NCI-H460 (cell line): ENCODE measurements at regions not wholly inside any gene's neighbourhood (a gene's known extent, or its start where the extent isn't known, plus 50 kb on each side); places are given as distances from the start of the nearest gene placed in this dataset.

Experiments
- DNase-seq: peaks from one replicate; pipeline ENCODE4 v3.0.0-alpha.2; 2016; ENCODE audit warnings: low read depth; ENCODE audit errors: extremely low read depth

DNA sequence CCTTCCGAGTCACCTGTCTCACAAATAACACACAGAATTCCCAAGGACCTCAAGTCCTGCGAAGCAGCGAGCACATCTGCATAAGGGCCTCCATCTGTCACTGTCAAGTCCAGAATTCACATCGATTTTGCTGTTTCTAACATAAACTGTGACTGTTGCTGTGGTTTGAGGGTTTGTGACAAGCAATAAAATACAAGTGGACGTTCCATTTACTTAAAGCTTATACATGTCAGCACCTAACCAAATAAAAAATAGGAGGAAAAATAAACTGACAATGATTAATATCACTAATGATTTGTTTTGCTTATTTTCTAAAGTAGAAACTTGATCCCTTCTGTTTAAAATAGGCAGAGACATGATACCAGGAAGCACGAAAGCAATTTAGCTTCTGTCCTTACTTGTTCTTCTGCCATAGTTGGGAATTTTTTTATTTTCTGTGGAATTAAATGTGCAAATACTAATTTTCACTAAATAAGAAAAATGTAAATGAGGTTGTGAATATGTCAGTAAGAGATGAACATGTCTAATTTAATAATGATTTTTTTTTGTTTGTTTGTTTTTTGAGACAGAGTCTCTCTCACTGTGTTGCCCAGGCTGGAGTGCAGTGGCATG is 279.1 kb downstream of the FGF9 start:
- no peak for DNase-seq

GRCh38 chr13:21956666-21957065 is 285.8 kb downstream of the FGF9 start:
- no peak for DNase-seq

DNA sequence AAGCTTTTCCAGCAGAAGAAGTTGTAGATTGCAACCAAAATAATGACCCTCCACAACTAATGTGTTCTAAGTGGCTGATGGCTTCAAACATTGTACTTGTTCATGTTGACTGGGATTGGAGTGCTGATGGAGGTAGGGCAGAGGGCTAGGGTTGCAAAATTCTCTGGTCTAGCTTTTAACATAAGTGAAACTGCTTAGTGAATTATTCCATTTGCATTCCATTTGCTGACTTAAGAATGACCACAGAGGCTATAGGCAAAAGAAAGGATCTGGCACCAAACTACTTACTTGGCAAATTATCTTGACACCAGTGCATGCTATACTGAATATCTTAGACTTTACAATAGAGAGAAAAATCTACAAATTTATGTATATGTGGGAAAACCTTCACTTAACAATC is 287.0 kb downstream of the FGF9 start:
- DNase-seq, result no peak

DNA sequence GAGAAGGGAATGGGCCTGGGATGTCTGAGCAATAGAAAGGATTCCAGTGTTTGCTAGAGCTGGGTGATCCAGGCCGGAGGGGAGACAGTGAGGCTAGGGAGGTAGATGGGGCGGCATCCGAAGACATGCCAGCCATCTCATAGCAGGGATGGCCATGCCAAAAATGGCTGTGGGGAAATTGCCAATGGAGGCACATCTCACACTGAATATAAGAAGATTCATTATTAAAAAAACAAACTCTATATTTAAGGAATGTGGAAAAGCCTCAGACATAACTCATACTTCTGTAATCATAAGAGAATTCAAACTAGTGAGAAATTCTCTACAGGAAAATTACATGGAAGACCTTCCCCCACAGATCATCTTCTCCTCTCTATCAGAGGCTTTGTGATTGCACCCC is 289.2 kb downstream of the FGF9 start:
- DNase-seq, result no peak

DNA sequence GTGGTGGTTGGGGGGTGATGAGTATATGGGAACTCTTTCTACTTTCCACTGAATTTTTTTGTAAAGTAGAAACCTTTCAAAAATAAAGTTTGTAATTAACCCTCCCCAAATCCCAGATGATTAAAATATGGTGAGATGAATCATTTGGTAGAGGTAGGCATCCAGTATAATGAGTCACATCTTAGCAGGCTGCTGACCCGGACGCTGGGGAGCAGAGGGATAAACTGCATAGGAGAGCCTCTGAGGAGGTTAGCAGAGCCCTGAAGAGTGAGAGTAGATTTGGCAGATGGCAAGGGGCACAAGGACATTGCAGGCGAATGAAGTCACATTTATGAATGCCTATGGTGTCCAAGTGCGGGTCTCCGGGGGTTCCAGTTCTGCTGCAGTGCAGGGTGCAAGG is 293.8 kb downstream of the FGF9 start:
- DNase-seq, result no peak

- no peak for DNase-seq
Observed at GRCh38 chr13:21965095-21965494, 294.2 kb downstream of the FGF9 start.

- no peak for DNase-seq
Observed at GRCh38 chr13:21966014-21966413, 295.1 kb downstream of the FGF9 start.

GRCh38 chr13:21967871-21968270 is 297.0 kb downstream of the FGF9 start:
- DNase-seq, result no peak

GRCh38 chr13:21970172-21970571 is 299.3 kb downstream of the FGF9 start:
- DNase-seq, result no peak

- no peak for DNase-seq
Observed at GRCh38 chr13:21970918-21971317, 300.0 kb downstream of the FGF9 start.

DNA sequence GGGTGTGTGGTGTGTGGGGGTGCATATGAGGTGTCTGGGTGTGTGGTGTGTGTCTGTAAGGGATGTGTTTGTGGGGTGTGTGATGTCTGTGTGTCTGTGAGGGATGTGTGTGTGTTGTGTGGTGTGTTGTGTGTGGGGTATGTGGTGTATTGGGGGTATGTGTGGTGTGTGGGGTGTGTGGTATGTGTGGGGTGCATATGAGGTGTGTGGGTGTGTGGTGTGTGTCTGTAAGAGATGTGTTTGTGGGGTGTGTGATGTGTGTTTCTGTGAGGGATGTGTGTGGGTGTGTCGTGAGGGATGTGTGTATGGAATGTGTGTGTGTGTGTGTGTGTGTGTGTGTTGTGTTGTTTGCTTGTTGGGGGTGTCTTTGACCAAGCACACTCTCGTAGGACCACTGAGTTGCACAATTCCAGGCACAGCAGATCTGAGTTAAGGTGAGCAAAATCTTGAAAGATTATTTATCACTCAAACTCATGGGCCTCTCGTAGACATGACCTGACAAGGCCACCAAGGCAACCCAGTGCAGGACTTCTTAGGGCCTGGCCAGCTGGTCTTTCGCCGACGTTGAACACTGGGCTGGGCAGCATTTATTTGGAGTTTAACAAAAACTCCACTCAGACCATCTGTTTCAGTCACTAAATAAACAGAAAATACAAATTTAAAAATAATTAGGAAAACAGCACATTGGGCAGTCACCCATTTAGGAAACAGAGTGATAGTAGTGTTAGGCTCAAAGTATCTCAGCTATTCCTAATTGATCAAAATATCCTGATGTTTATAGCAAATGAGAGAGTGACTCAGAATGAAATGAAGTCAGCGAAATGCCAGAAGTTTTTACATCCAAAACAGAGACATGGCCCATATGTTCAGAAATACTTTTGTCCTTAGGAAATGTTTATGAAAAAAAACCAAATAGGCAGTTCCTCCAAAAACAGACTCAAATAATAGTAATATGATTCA is 301.1 kb downstream of the FGF9 start:
- no peak for DNase-seq

- DNase-seq, result no peak
Observed at GRCh38 chr13:21973437-21974125, 302.7 kb downstream of the FGF9 start.

DNA sequence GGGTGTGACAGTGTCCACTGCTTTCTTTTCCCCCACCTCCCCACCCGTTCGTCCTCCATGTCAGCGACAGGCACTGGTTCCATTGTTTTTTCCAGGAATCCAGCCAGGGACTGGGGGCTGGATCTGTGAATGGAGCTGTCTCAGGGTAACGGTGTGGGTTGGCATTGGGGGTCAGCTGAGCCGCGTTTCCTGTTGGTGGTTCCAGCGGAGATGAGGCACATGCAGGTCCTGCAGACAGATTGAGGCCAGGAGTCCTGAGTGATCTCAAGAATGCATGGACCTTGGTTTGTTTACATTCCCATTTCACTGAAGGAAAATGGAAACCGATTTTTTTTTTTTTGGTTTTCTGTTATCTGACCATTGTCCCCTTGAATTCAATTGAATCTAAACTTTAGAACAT is 303.9 kb downstream of the FGF9 start:
- DNase-seq, result no peak

- DNase-seq, result no peak
Observed at GRCh38 chr13:21976159-21976558, 305.3 kb downstream of the FGF9 start.

- DNase-seq, result no peak
Observed at GRCh38 chr13:21979161-21979806, 308.4 kb downstream of the FGF9 start.

DNA sequence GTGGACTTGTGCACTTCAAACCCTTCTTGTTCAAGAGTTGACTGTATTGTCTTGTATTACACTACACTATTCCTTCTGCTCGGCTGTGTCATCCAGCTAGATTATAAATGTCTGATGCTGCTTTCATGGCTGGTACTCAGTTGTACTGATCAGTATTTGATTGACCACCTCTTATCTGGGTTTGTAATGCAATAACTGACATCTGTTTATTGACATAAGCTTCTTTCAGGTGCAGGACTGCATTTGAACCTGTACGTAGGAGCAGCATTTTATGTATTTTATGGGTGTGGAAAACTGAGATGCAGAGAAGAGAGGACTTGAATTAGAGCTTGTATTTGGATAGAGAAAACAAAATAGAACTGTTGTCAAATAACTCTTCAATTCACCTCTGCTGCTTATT is 309.2 kb downstream of the FGF9 start:
- no peak for DNase-seq

GRCh38 chr13:21984156-21984555 is 313.3 kb downstream of the FGF9 start:
- DNase-seq, result no peak

DNA sequence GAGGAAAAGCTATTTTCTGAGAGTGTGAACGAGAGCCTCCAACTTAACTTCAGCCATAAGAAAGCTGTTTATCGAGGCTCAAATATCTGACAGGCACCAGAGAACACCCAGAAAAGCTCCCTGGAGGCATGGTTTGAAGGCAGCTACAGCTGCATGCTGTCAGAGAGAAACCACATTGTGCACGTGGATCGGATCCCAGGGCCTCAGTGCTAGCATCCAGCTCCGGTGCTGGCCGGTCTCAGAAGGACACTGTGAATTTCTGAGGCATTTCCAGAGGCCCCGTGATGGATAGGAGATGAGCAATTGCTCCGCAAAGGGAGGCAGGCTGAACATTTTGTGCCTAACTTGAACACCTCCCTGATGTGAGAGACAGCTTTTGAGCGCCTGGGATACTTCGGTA is 315.7 kb downstream of the FGF9 start:
- DNase-seq, result no peak

DNA sequence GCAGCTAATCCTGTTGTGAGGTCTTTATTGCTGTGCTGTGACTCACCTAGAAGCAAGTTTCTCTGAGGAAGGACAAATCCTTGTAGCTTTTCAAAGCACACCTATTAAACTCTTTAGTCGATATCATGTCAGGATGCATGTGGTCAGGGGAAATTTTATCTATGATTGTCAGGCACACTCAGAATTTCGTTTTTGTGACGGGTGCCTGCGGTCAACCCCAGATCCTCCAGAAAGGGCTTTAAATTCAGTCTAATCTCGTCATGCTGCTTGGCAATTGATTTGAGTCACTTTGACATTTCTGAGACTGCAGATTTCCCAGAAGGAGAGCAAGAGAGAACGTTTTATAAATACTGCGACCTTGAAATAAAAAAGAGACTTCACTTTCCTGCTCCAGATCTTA is 316.9 kb downstream of the FGF9 start:
- DNase-seq, result no peak

DNA sequence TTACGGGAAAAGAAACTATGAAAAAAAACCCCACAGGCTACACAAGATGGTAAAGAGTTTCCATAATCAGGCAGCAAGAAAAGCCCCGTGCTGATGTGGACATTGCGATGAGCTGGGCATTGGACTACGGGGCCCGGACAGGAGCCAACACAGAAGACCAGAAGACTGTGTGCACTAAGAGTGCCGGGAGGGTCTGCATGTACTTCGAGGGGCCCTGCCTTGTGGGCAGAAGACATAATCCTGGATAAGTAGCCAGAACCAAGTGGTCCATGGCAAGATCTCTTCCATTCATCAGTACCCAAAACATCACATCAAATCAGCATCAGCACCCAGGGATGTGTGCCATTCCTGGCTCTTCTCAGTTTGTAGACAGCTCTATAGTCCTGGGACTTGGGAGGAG is 317.8 kb downstream of the FGF9 start:
- no peak for DNase-seq

DNA sequence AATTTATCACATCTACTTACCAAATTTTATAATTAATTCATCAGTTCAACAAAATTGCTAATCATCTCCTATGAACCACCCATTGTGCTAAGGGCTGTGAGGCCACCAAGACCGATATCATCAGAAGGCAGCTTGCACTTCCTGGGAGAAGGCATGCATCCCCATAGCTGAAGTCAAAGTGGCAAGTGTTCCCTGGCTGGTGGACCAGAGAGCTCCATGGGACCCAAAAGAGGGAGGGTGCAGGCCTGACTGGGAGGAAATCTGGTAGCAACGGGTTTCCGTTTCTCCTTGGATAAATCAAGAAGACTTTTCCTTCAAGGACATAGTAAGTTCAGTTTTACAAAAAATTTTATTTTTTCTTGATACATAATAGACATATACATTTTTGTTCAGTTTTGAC is 325.2 kb downstream of the FGF9 start:
- no peak for DNase-seq
